Mesodermal cell (in vitro differentiated cells): ENCODE measurements at regions not wholly inside any gene's neighbourhood (a gene's known extent, or its start where the extent isn't known, plus 50 kb on each side); places are given as distances from the start of the nearest gene placed in this dataset.

Experiments
- H3K27ac ChIP-seq: 2 replicates; pipeline ENCODE4 v1.7.0; 2013; ENCODE audit warnings: mild to moderate bottlenecking, low read depth, low read length, moderate library complexity; ENCODE audit not compliant: severe bottlenecking
- H3K36me3 ChIP-seq: 2 replicates; pipeline ENCODE4 v1.7.1; 2013; ENCODE audit warnings: mild to moderate bottlenecking, low read length, moderate library complexity; ENCODE audit not compliant: control insufficient read depth, insufficient read depth
- H3K4me1 ChIP-seq: one replicate; pipeline ENCODE4 v1.7.1; 2013; ENCODE audit warnings: mild to moderate bottlenecking, low read length; ENCODE audit not compliant: insufficient read depth, control insufficient read depth, poor library complexity, severe bottlenecking
- H3K4me3 ChIP-seq: 2 replicates; pipeline ENCODE4 v1.7.0; 2013; ENCODE audit warnings: low read length, control low read depth, mild to moderate bottlenecking; ENCODE audit not compliant: insufficient read depth, poor library complexity, severe bottlenecking; ENCODE audit errors: extremely low read depth
- H3K9me3 ChIP-seq: 2 replicates; pipeline ENCODE4 v1.7.1; 2013; ENCODE audit warnings: mild to moderate bottlenecking, low read length, moderate library complexity; ENCODE audit not compliant: control insufficient read depth
- WGBS, 2 experiments: methylation state at CpG; one replicate each; pipeline ENCODE4 v1.1.5; 2013; ENCODE audit warnings: missing lambda C conversion rate in 2 of 2; ENCODE audit not compliant: insufficient coverage in 2 of 2; 5-methylcytosine and 5-hydroxymethylcytosine counted together

GRCh38 chr5:4570047-4570995 is 569.8 kb upstream of the ADAMTS16 start:
- Histone ChIP-seq H3K36me3 (no peaks in the 10 kb centered on the region), H3K27ac (peak overlapping the region; percentile 68), H3K4me1 (peaks cover 15% of the 10 kb centered on the region), H3K9me3 (no peaks in the 10 kb centered on the region), H3K4me3 (no peak overlapping the region)
- 86 to 93% methylated on average over 1 of the region's 5 CpGs for WGBS, 2 experiments

- Histone ChIP-seq H3K4me3 (no peak overlapping the region), H3K27ac (peak overlapping the region; percentile 68), H3K36me3 (no peaks in the 10 kb centered on the region), H3K9me3 (no peaks in the 10 kb centered on the region), H3K4me1 (peaks cover 15% of the 10 kb centered on the region)
- 42 to 73% methylated on average over 1 to 6 of the region's 7 CpGs for WGBS, 2 experiments
These were observed 568.7 kb upstream of the ADAMTS16 start for GRCh38 chr5:4571248-4571948.

GRCh38 chr5:4572311-4573100 is 567.6 kb upstream of the ADAMTS16 start:
- no peak overlapping the region for H3K4me3 ChIP-seq
- H3K9me3 ChIP-seq: no peaks in the 10 kb centered on the region
- no peak overlapping the region for H3K27ac ChIP-seq
- 96 to 100% methylated on average over 4 of the region's 6 CpGs for WGBS, 2 experiments
- peaks cover 15% of the 10 kb centered on the region for H3K4me1 ChIP-seq
- H3K36me3 ChIP-seq: no peaks in the 10 kb centered on the region

GRCh38 chr5:4575608-4576007 is 564.5 kb upstream of the ADAMTS16 start:
- 97 to 100% methylated on average over 1 to 3 of the region's 4 CpGs for WGBS, 2 experiments
- peaks cover 10% of the 10 kb centered on the region for H3K4me1 ChIP-seq
- H3K4me3 ChIP-seq: no peak overlapping the region
- H3K36me3 ChIP-seq: no peaks in the 10 kb centered on the region
- no peak overlapping the region for H3K27ac ChIP-seq
- H3K9me3 ChIP-seq: no peaks in the 10 kb centered on the region

- Histone ChIP-seq H3K27ac (no peak overlapping the region), H3K9me3 (no peaks in the 10 kb centered on the region), H3K4me1 (peaks cover 5% of the 10 kb centered on the region), H3K4me3 (no peak overlapping the region), H3K36me3 (no peaks in the 10 kb centered on the region)
- 83 to 100% methylated on average over 2 of the region's 4 CpGs for WGBS, 2 experiments
These were observed 563.9 kb upstream of the ADAMTS16 start for GRCh38 chr5:4576161-4576748.

- Histone ChIP-seq H3K4me1 (no peaks in the 10 kb centered on the region), H3K36me3 (no peaks in the 10 kb centered on the region), H3K27ac (no peak overlapping the region), H3K4me3 (no peak overlapping the region), H3K9me3 (no peaks in the 10 kb centered on the region)
- WGBS, 2 experiments: 90 to 98% methylated on average over 6 to 14 of the region's 14 CpGs
These were observed 563.2 kb upstream of the ADAMTS16 start for GRCh38 chr5:4576908-4577307.

- H3K9me3 ChIP-seq: no peaks in the 10 kb centered on the region
- no peak overlapping the region for H3K27ac ChIP-seq
- no peak overlapping the region for H3K4me3 ChIP-seq
- no peaks in the 10 kb centered on the region for H3K4me1 ChIP-seq
- 88 to 90% methylated on average over 4 to 6 of the region's 7 CpGs for WGBS, 2 experiments
- no peaks in the 10 kb centered on the region for H3K36me3 ChIP-seq
These were observed 560.5 kb upstream of the ADAMTS16 start for GRCh38 chr5:4579679-4580078.

GRCh38 chr5:4580772-4581171 is 559.4 kb upstream of the ADAMTS16 start:
- Histone ChIP-seq H3K9me3 (no peaks in the 10 kb centered on the region), H3K4me1 (no peaks in the 10 kb centered on the region), H3K27ac (no peak overlapping the region), H3K4me3 (no peak overlapping the region), H3K36me3 (no peaks in the 10 kb centered on the region)
- WGBS, 2 experiments: 90 to 98% methylated on average over 16 to 19 of the region's 19 CpGs

GRCh38 chr5:4581289-4581688 is 558.8 kb upstream of the ADAMTS16 start:
- Histone ChIP-seq H3K36me3 (no peaks in the 10 kb centered on the region), H3K4me1 (no peaks in the 10 kb centered on the region), H3K4me3 (no peak overlapping the region), H3K9me3 (no peaks in the 10 kb centered on the region), H3K27ac (no peak overlapping the region)
- 95 to 97% methylated on average over 15 to 16 of the region's 16 CpGs for WGBS, 2 experiments

- no peak overlapping the region for H3K4me3 ChIP-seq
- H3K4me1 ChIP-seq: no peaks in the 10 kb centered on the region
- no peaks in the 10 kb centered on the region for H3K36me3 ChIP-seq
- H3K9me3 ChIP-seq: no peaks in the 10 kb centered on the region
- H3K27ac ChIP-seq: no peak overlapping the region
- 93% methylated on average over 7 to 8 of the region's 8 CpGs for WGBS, 2 experiments
These were observed 555.1 kb upstream of the ADAMTS16 start for GRCh38 chr5:4584982-4585381.
